Stimulated activated naive CD8-positive, alpha-beta T cell treated with anti-CD3 and anti-CD28 coated beads, Interleukin-15, Interleukin-2, amounts not matched to agents 100 ng/mL and 50 ng/mL, for 24 hours (primary cell): ENCODE measurements at regions not wholly inside any gene's neighbourhood (a gene's known extent, or its start where the extent isn't known, plus 50 kb on each side); places are given as distances from the start of the nearest gene placed in this dataset.

Source experiments
- H3K27ac Mint-ChIP-seq: one replicate; pipeline ENCODE4 v1.8.0; 2021; ENCODE audit warnings: mild to moderate bottlenecking, mixed read lengths
- H3K27me3 Mint-ChIP-seq: one replicate; pipeline ENCODE4 v1.8.0; 2021; ENCODE audit warnings: mixed read lengths
- H3K36me3 Mint-ChIP-seq: one replicate; pipeline ENCODE4 v1.8.0; 2021; ENCODE audit warnings: low read depth, mixed read lengths
- H3K4me1 Mint-ChIP-seq: one replicate; pipeline ENCODE4 v1.8.0; 2021; ENCODE audit warnings: low read depth, mixed read lengths
- H3K4me3 Mint-ChIP-seq: one replicate; pipeline ENCODE4 v1.8.0; 2021; ENCODE audit warnings: mild to moderate bottlenecking, mixed read lengths
- H3K9me3 Mint-ChIP-seq: one replicate; pipeline ENCODE4 v1.8.0; 2021; ENCODE audit warnings: mixed read lengths

DNA sequence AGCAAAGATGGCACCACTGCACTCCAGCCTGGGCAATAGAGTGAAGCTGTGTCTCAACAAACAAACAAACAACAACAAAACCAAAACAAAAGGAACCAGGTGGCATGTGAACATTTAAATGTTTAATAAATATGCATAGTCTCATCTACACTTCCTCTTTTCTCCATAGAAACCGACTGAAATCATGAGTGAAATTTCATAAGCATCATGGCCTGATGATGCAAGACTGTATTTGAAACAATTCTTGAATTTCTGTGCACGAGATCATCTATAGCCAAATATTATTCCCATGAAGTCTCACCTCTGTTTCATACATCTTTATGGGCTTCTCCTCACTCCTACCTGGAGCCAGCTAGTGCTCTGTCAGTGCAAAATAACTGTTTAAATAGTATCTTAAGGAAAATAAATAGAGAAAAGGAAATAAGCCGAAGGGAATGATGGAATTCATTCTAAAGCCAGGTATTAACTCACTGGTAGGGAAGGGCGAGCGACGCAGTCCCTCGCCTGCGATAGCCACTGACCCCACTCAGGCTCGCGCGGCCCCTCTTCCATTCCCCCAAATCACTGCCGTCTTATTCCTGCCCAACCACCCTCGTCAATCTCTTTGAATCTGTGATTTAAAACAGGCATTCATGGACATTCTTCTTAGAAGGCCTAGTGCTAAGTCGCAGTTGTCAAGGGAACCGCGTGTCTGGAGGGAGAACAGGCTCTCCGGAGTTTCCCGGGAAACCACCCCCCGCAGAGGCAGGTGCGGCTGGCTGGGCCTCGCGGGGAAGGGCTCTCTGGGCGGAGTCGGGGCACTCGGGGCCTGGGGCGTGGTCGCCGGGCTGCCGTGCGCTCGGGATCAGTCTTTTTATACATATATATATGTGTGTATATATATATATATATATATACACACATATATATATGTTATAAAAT is 52.4 kb upstream of the TRIM2 start:
- H3K36me3 Mint-ChIP-seq, result no peaks in the 10 kb centered on the region
- peaks cover 37% of the 10 kb centered on the region for H3K27me3 Mint-ChIP-seq
- no peak overlapping the region for H3K27ac Mint-ChIP-seq
- peak overlapping the region; percentile 8 for H3K4me3 Mint-ChIP-seq
- H3K9me3 Mint-ChIP-seq, result no peaks in the 10 kb centered on the region
- H3K4me1 Mint-ChIP-seq, result peaks cover 47% of the 10 kb centered on the region

DNA sequence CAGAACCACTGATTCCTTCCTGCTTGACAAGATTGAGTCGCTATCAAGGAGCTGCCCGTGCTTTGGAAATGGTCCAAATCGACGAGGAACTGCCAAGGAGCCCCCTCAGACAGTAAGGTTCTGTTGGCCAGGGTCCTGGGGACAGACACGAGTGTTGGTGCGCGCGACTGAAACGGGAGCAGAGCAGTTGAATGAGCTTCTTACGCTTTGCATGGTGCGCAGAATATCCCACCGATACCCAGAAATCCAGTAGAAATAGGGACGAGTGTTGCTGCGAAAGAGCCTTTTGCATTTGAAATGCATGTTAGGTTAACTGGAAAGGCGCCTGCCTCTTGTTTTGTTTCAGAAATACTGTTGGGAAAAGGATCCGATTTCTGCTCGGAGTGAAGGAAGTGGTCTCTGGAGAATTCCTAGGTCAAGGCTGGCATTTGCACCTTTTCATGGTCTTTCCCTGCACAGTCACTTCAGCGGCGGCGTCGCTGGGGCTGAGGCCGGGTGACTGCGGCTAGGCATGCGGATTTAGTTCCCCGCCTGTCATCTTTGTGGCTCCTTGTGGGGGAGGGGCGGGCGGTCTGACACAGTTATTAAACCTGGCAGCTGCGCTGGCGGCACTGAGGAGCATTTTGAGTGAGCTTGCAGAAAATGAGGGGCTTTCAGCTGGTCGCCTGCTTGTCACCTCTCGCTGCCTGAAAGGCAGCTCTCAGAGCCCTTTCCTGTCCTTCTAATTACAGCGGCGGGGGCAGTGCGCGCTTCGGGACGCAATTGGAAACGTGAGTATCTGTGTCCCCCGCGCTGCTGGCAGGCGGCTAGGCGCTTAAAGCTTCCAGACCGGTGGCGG is 51.5 kb upstream of the TRIM2 start:
- Mint-ChIP-seq H3K27ac (peak overlapping the region; percentile 65), H3K4me3 (peak overlapping the region; percentile 81), H3K27me3 (peaks cover 37% of the 10 kb centered on the region), H3K36me3 (no peaks in the 10 kb centered on the region), H3K9me3 (no peaks in the 10 kb centered on the region), H3K4me1 (peaks cover 56% of the 10 kb centered on the region)

GRCh38 chr4:153153339-153153871 is 50.8 kb upstream of the TRIM2 start:
- H3K9me3 Mint-ChIP-seq, result no peaks in the 10 kb centered on the region
- H3K36me3 Mint-ChIP-seq, result no peaks in the 10 kb centered on the region
- H3K27ac Mint-ChIP-seq, result peak overlapping the region; percentile 55
- H3K27me3 Mint-ChIP-seq, result peaks cover 38% of the 10 kb centered on the region
- peak overlapping the region; percentile 81 for H3K4me3 Mint-ChIP-seq
- peaks cover 58% of the 10 kb centered on the region for H3K4me1 Mint-ChIP-seq

DNA sequence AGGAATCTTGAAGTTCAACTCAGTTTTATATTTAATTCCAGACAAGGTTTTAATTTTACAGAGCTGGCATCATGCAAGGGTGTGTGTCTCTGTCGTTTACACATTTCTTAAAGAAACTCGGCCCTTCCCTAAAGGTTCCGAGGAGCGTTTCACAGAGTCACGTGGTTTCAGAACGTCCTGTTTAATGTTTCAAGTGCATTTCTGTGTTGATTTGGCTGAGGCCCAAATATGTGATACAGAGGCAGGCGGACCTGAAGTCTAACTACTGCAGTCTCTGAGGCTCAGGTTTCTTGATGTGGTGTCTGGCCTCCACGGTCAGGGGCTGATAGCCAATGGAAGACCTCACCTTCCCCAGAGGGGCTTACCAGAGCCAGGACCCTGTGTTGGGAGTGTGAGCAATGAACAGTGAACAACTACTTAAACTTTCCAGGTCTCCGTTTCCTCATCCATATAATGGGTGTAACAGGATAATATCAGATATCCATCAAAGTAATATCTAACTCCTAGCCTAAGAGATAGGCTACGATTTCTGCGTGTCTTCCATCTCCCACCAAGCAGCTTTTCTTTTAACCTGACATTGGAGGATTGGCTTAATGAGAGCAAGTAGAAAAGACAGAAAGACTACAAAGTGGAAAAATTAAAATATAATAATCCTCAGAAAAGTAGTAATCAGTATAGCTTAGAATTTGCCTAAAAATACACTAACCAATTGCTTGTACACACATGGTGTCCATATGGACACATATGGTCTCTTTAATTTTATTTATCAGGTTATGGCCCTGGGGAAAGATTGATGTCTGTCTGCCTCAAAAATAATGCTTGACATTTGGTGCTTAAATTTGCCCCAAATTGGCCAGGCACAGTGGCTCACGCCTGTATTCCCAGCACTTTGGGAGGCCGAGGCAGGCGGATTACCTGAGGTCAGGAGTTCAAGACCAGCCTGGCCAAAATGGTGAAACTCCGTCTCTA is 50.0 kb upstream of the TRIM2 start:
- H3K27ac Mint-ChIP-seq, result peak overlapping the region; percentile 55

More for the DNA sequence above, 50.0 kb upstream of the TRIM2 start:
- H3K4me1 Mint-ChIP-seq, result peaks cover 66% of the 10 kb centered on the region
- no peaks in the 10 kb centered on the region for H3K36me3 Mint-ChIP-seq
- H3K4me3 Mint-ChIP-seq, result peak overlapping the region; percentile 81
- H3K9me3 Mint-ChIP-seq, result no peaks in the 10 kb centered on the region
- peaks cover 38% of the 10 kb centered on the region for H3K27me3 Mint-ChIP-seq
